ENCODE measurements at regions not wholly inside any gene's neighbourhood (a gene's known extent, or its start where the extent isn't known, plus 50 kb on each side); places are given as distances from the start of the nearest gene placed in this dataset.
A peak's percentile ranks its signal among the peaks of the same experiment; 100 is the strongest.

GRCh38 chr1:58901008-58901407, 117.2 kb upstream of the JUN start:
- no peaks in the 10 kb centered on the region for H3K27me3 ChIP-seq (ENCODE audit: control insufficient read depth, insufficient read depth, low read length)
- no peaks in the 10 kb centered on the region for H3K36me3 ChIP-seq (ENCODE audit: control insufficient read depth, insufficient read depth, low read length)
- H3K4me3 ChIP-seq (ENCODE audit: low read depth, low read length) = no peak overlapping the region
- no peak for TF ChIP-seq CTCF (IDR thresholded peaks at IDR 0.05; ENCODE audit: insufficient read depth, low read length, poor library complexity, severe bottlenecking)
- no peak for DNase-seq (ENCODE audit: low read depth)

- H3K27me3 ChIP-seq (ENCODE audit: control insufficient read depth, insufficient read depth, low read length) = no peaks in the 10 kb centered on the region
- no peak for TF ChIP-seq CTCF (IDR thresholded peaks at IDR 0.05; ENCODE audit: insufficient read depth, low read length, poor library complexity, severe bottlenecking)
- H3K4me3 ChIP-seq (ENCODE audit: low read depth, low read length) = peak overlapping the region; percentile 22
- H3K36me3 ChIP-seq (ENCODE audit: control insufficient read depth, insufficient read depth, low read length) = no peaks in the 10 kb centered on the region
- no peak for DNase-seq (ENCODE audit: low read depth)
Observed at GRCh38 chr1:58902830-58903513, 119.1 kb upstream of the JUN start.

- DNase-seq (ENCODE audit: low read depth) = no peak
- no peak for TF ChIP-seq CTCF (IDR thresholded peaks at IDR 0.05; ENCODE audit: insufficient read depth, low read length, poor library complexity, severe bottlenecking)
Observed at GRCh38 chr1:58903514-58904298, 119.9 kb upstream of the JUN start.

GRCh38 chr1:58904299-58905125, 120.7 kb upstream of the JUN start:
- no peaks in the 10 kb centered on the region for H3K36me3 ChIP-seq (ENCODE audit: control insufficient read depth, insufficient read depth, low read length)
- H3K4me3 ChIP-seq (ENCODE audit: low read depth, low read length) = peak overlapping the region; percentile 39
- no peak for DNase-seq (ENCODE audit: low read depth)
- no peaks in the 10 kb centered on the region for H3K27me3 ChIP-seq (ENCODE audit: control insufficient read depth, insufficient read depth, low read length)
- TF ChIP-seq CTCF (IDR thresholded peaks at IDR 0.05; ENCODE audit: insufficient read depth, low read length, poor library complexity, severe bottlenecking) = no peak

More at GRCh38 chr1:58903514-58904298, 119.9 kb upstream of the JUN start:
- Histone ChIP-seq H3K36me3 (ENCODE audit: control insufficient read depth, insufficient read depth, low read length) (no peaks in the 10 kb centered on the region), H3K27me3 (ENCODE audit: control insufficient read depth, insufficient read depth, low read length) (no peaks in the 10 kb centered on the region), H3K4me3 (ENCODE audit: low read depth, low read length) (peak overlapping the region; percentile 39)

GRCh38 chr1:58905126-58905490, 121.3 kb upstream of the JUN start:
- no peak for TF ChIP-seq CTCF (IDR thresholded peaks at IDR 0.05; ENCODE audit: insufficient read depth, low read length, poor library complexity, severe bottlenecking)
- no peaks in the 10 kb centered on the region for H3K27me3 ChIP-seq (ENCODE audit: control insufficient read depth, insufficient read depth, low read length)
- DNase-seq (ENCODE audit: low read depth) = no peak

More at GRCh38 chr1:58905126-58905490, 121.3 kb upstream of the JUN start:
- Histone ChIP-seq H3K36me3 (ENCODE audit: control insufficient read depth, insufficient read depth, low read length) (no peaks in the 10 kb centered on the region), H3K4me3 (ENCODE audit: low read depth, low read length) (no peak overlapping the region)

All from kidney epithelial cell (primary cell).